Spinal cord (tissue), 9 donors: ENCODE measurements at regions not wholly inside any gene's neighbourhood (a gene's known extent, or its start where the extent isn't known, plus 50 kb on each side); places are given as distances from the start of the nearest gene placed in this dataset.
A peak's percentile ranks its signal among the peaks of the same experiment; 100 is the strongest.

ENCODE experiments used
- DNase-seq, 6 donors: peaks; one replicate each; pipeline versions ENCODE4 v3.0.0 to v3.0.0-alpha.2; 2013 to 2015; ENCODE audit warnings: low spot score in 6 of 6, low read depth in 4 of 6
- H3K27ac ChIP-seq: one replicate; pipeline ENCODE4 v1.5.1; 2013; ENCODE audit warnings: low read depth, low read length, control low read depth
- H3K27me3 ChIP-seq: one replicate; pipeline ENCODE4 v1.6.1; 2013; ENCODE audit warnings: low read length; ENCODE audit not compliant: control insufficient read depth, insufficient read depth
- H3K36me3 ChIP-seq: one replicate; pipeline ENCODE4 v1.6.1; 2013; ENCODE audit warnings: low read length; ENCODE audit not compliant: control insufficient read depth, insufficient read depth
- H3K4me1 ChIP-seq: one replicate; pipeline ENCODE4 v1.6.1; 2013; ENCODE audit warnings: low read length; ENCODE audit not compliant: control insufficient read depth, insufficient read depth
- H3K4me3 ChIP-seq: one replicate; pipeline ENCODE4 v1.5.1; 2013; ENCODE audit warnings: low read depth, low read length, control low read depth
- H3K9me3 ChIP-seq: one replicate; pipeline ENCODE4 v1.6.1; 2013; ENCODE audit warnings: low read length; ENCODE audit not compliant: control insufficient read depth, insufficient read depth
- WGBS: methylation state at CpG from one replicate; pipeline ENCODE4 v1.1.5; 2013; ENCODE audit warnings: missing lambda C conversion rate; ENCODE audit not compliant: insufficient coverage; 5-methylcytosine and 5-hydroxymethylcytosine counted together
- donor health status: healthy.

DNA sequence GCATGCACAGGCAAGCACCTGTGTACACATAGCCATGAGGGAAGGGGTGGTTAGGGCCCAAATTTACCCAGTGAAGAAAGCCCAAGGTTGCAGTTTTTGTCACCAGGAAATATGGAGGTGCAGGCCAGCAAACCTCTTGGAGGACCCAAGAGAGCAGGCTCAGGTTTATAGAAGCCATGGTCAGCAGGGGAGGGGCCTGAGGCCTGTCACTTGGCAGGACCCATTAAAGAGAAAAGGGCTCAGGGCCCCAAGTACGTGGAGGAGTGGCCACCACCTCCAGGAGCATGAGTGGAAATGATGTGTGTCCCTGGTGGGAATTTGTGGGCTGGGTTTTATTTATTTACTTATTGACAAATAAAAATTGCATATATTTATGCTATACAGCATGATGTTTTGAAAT is 192.9 kb downstream of the HAUS1 start:
- Histone ChIP-seq H3K4me1 (peaks cover 16% of the 10 kb centered on the region), H3K4me3 (no peak overlapping the region), H3K36me3 (no peaks in the 10 kb centered on the region), H3K9me3 (no peaks in the 10 kb centered on the region), H3K27me3 (no peaks in the 10 kb centered on the region), H3K27ac (no peak overlapping the region)
- WGBS: no CpG with 5 or more reads among the region's 1 CpG
- DNase-seq: no peak

GRCh38 chr18:46297621-46298020 is 193.4 kb downstream of the HAUS1 start:
- Histone ChIP-seq H3K4me3 (no peak overlapping the region), H3K9me3 (no peaks in the 10 kb centered on the region), H3K27ac (no peak overlapping the region), H3K4me1 (peaks cover 16% of the 10 kb centered on the region), H3K27me3 (no peaks in the 10 kb centered on the region), H3K36me3 (no peaks in the 10 kb centered on the region)
- DNase-seq: no peak
- 94% methylated on average over 2 of the region's 3 CpGs for WGBS

- Histone ChIP-seq H3K9me3 (no peaks in the 10 kb centered on the region), H3K4me1 (peaks cover 16% of the 10 kb centered on the region), H3K27ac (no peak overlapping the region), H3K36me3 (no peaks in the 10 kb centered on the region), H3K4me3 (no peak overlapping the region), H3K27me3 (no peaks in the 10 kb centered on the region)
- 86% methylated on average over 2 of the region's 6 CpGs for WGBS
- no peak for DNase-seq
Observed at GRCh38 chr18:46298511-46298910, 194.3 kb downstream of the HAUS1 start.

DNA sequence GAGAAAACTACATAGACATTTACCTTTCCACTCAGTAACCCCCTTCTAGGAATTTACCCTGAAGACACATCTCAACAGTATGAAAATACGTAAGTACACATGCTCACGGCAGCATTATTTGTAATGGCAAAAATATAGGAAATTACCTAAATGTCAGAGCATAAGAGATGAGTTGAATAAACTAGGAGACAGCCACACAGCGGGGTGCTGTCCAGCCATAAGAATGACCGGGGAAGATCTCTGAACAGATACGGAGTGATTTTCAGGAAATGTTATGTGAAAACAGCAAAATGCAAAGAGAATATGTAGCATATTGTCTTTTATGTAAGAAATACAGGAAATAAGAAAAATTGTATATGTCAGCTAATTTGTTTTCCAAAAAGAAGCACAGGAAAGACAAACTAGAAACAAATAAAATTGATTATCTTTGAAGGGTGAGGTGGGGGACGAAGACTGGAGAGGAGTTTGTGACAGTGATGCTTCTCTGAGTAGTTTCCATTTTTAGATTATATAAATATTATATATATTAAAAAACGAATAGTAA is 195.4 kb downstream of the HAUS1 start:
- Histone ChIP-seq H3K36me3 (no peaks in the 10 kb centered on the region), H3K27me3 (no peaks in the 10 kb centered on the region), H3K4me1 (peaks cover 9% of the 10 kb centered on the region), H3K9me3 (no peaks in the 10 kb centered on the region), H3K4me3 (no peak overlapping the region), H3K27ac (no peak overlapping the region)
- 67% methylated on average over 4 of the region's 7 CpGs for WGBS
- DNase-seq: no peak

DNA sequence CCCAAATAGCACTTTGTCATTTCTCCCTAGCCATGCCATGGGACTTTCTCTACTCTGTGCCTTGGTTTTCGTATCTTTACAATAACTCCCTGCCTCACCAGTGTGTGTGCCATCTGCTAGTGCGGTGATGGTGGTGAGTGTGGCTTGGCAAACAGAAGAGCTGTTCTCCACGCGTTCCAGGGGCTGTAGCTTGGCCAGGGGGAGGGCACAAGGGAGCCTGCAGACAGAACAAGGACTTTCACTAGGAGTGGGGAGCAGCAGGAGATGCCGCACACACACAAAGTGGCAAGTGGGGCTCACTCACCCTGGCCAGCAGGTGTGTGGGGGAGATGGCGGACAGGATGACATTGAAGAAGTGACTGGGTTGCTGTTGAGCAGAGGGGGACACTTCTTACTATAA is 196.9 kb downstream of the HAUS1 start:
- no peaks in the 10 kb centered on the region for H3K27me3 ChIP-seq
- DNase-seq: peak in 1 of 6 donors; percentile 60
- no peak overlapping the region for H3K4me3 ChIP-seq
- peaks cover 6% of the 10 kb centered on the region for H3K4me1 ChIP-seq
- H3K9me3 ChIP-seq: no peaks in the 10 kb centered on the region
- H3K36me3 ChIP-seq: no peaks in the 10 kb centered on the region
- 58% methylated on average over 4 of the region's 6 CpGs for WGBS
- no peak overlapping the region for H3K27ac ChIP-seq

DNA sequence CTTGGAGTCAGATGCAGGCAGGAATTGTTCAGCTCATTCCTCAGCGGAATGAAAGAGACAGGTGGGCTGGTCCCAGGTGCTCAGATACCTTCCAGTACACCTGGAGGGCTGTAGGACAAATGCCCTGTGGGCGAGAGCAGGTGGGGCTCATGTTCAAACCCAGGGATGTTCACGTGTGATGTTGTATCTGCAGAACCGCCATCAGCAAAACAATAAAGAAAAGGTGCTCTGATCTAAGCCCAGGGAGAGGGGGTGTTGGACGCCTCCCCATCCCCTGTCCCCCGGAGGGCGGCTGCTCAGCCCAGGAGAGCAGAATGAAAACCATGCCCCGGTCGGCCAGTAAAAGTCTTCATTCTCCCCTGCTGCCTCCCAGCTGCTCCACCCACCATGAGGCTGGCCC is 197.4 kb downstream of the HAUS1 start:
- Histone ChIP-seq H3K9me3 (no peaks in the 10 kb centered on the region), H3K27ac (no peak overlapping the region), H3K27me3 (no peaks in the 10 kb centered on the region), H3K4me1 (peaks cover 6% of the 10 kb centered on the region), H3K4me3 (no peak overlapping the region), H3K36me3 (no peaks in the 10 kb centered on the region)
- DNase-seq: no peak
- WGBS: 73% methylated on average over 8 of the region's 9 CpGs

GRCh38 chr18:46302528-46303485 is 198.6 kb downstream of the HAUS1 start:
- H3K4me3 ChIP-seq: no peak overlapping the region
- no peaks in the 10 kb centered on the region for H3K27me3 ChIP-seq
- H3K4me1 ChIP-seq: peaks cover 6% of the 10 kb centered on the region
- DNase-seq: no peak
- H3K9me3 ChIP-seq: peaks cover 2% of the 10 kb centered on the region
- 38% methylated on average over 16 of the region's 19 CpGs for WGBS
- H3K36me3 ChIP-seq: no peaks in the 10 kb centered on the region
- H3K27ac ChIP-seq: no peak overlapping the region

- H3K4me3 ChIP-seq: no peak overlapping the region
- H3K27ac ChIP-seq: no peak overlapping the region
- no peaks in the 10 kb centered on the region for H3K36me3 ChIP-seq
- no peak for DNase-seq
- H3K9me3 ChIP-seq: peaks cover 2% of the 10 kb centered on the region
- H3K4me1 ChIP-seq: no peaks in the 10 kb centered on the region
- no peaks in the 10 kb centered on the region for H3K27me3 ChIP-seq
- 91% methylated on average over 4 of the region's 4 CpGs for WGBS
Observed at GRCh38 chr18:46310258-46310657, 206.1 kb downstream of the HAUS1 start.

DNA sequence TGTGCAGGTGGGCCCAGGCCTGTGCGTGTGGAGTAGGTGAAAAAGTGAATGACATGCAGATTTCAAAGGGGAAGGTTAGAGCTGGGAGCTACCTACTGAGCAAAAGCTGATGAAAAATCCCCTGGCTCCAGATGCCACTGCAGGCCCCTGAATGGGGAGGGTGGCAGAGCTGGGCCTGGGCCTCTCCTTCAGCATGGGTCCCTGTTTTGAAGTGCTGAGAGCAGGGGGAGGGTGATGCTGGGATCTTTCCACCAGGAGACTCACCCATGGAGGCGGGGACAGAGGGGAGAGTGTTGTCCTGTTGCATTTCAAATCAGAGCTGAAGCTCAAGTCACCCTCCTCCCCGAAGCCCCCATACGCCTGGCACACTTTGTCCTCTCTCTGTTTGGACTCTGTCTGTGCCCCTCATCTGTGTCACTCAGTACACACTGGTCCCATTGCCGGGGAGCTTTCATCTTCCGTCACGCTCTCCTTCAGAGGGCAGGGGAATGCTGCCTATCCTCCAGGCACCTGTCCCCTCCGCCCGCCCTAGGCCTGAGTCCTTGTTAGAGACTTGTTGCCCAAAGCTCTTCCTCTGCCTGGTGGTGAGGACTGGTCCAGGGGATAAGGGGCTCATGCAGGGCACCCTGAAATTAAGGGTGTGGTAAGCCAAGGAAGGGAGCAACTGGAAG is 206.6 kb downstream of the HAUS1 start:
- H3K27me3 ChIP-seq: no peaks in the 10 kb centered on the region
- no peak for DNase-seq

More for the DNA sequence above, 206.6 kb downstream of the HAUS1 start:
- H3K36me3 ChIP-seq: no peaks in the 10 kb centered on the region
- no peak overlapping the region for H3K27ac ChIP-seq
- no peak overlapping the region for H3K4me3 ChIP-seq
- 85% methylated on average over 8 of the region's 9 CpGs for WGBS
- H3K4me1 ChIP-seq: no peaks in the 10 kb centered on the region
- H3K9me3 ChIP-seq: peaks cover 2% of the 10 kb centered on the region
